Lung (tissue), 11 donors: ENCODE measurements at regions not wholly inside any gene's neighbourhood (a gene's known extent, or its start where the extent isn't known, plus 50 kb on each side); places are given as distances from the start of the nearest gene placed in this dataset.
A peak's percentile ranks its signal among the peaks of the same experiment; 100 is the strongest.
"Not testable (repeated sequence)": the region's sequence is repeated elsewhere in the genome, so short reads cannot be mapped to it uniquely, and the experiment has no call there.

Experiments
- ATAC-seq: fragments of 200-7000 bp; cut with Tn5 transposase; one replicate; pipeline ENCODE4 v1.9.1; 2020; ENCODE audit warnings: moderate number of reproducible peaks; ENCODE audit not compliant: insufficient read depth, low FRiP score
- DNase-seq, 3 donors: peaks; one replicate each; pipeline ENCODE4 v3.0.0-alpha.2; 2013 to 2017
- H3K27ac ChIP-seq, 2 donors: one replicate each; pipeline ENCODE4 v1.5.1; 2013; ENCODE audit warnings: mild to moderate bottlenecking in 2 of 2, moderate library complexity in 2 of 2, control low read depth in 1 of 2, inconsistent platforms in 1 of 2, low read depth in 1 of 2, low read length in 1 of 2
- H3K27me3 ChIP-seq, 3 donors: one replicate each; pipeline ENCODE4 v1.5.1; 2013; ENCODE audit warnings: low read length in 2 of 3; ENCODE audit not compliant: control insufficient read depth in 3 of 3, insufficient read depth in 3 of 3
- H3K36me3 ChIP-seq, 4 donors: one replicate each; pipeline ENCODE4 v1.5.1; 2013; ENCODE audit warnings: low read length in 4 of 4, mild to moderate bottlenecking in 1 of 4, moderate library complexity in 1 of 4; ENCODE audit not compliant: control insufficient read depth in 4 of 4, insufficient read depth in 4 of 4
- H3K4me1 ChIP-seq, 5 donors: one replicate each; pipeline ENCODE4 v1.5.1; 2013; ENCODE audit warnings: low read length in 5 of 5, mild to moderate bottlenecking in 2 of 5, moderate library complexity in 1 of 5; ENCODE audit not compliant: control insufficient read depth in 5 of 5, insufficient read depth in 5 of 5
- H3K4me3 ChIP-seq: one replicate; pipeline ENCODE4 v1.5.1; 2013; ENCODE audit warnings: mild to moderate bottlenecking, control low read depth, moderate library complexity
- H3K9ac ChIP-seq, 2 donors: one replicate each; pipeline ENCODE4 v1.5.1; 2013; ENCODE audit warnings: low read length in 2 of 2, control low read depth in 1 of 2; ENCODE audit not compliant: insufficient read depth in 1 of 2
- H3K9me3 ChIP-seq, 4 donors: one replicate each; pipeline ENCODE4 v1.5.1; 2013; ENCODE audit warnings: low read length in 3 of 4, mild to moderate bottlenecking in 1 of 4, moderate library complexity in 1 of 4; ENCODE audit not compliant: control insufficient read depth in 4 of 4, insufficient read depth in 3 of 4
- WGBS, 2 donors: extraction: QIAGEN DNeasy Blood & Tissue Kit; methylation state at CpG; one replicate each; pipeline ENCODE4 v1.1.7; 2013; 5-methylcytosine and 5-hydroxymethylcytosine counted together
- TF ChIP-seq, protein P1 (sequence below): IDR thresholded peaks from 2 replicates; pipeline ENCODE4 v1.5.1; 2012; ENCODE audit warnings: mild to moderate bottlenecking; ENCODE audit errors: control extremely low read depth, extremely low read depth
- donor health status: control.
- donor health status: control.
- donor health status: Bipolar disorder and iron deficiency.
- donor health status: healthy.
- donor health status: DM: yes; HTN: yes; CAD: no.

DNA sequence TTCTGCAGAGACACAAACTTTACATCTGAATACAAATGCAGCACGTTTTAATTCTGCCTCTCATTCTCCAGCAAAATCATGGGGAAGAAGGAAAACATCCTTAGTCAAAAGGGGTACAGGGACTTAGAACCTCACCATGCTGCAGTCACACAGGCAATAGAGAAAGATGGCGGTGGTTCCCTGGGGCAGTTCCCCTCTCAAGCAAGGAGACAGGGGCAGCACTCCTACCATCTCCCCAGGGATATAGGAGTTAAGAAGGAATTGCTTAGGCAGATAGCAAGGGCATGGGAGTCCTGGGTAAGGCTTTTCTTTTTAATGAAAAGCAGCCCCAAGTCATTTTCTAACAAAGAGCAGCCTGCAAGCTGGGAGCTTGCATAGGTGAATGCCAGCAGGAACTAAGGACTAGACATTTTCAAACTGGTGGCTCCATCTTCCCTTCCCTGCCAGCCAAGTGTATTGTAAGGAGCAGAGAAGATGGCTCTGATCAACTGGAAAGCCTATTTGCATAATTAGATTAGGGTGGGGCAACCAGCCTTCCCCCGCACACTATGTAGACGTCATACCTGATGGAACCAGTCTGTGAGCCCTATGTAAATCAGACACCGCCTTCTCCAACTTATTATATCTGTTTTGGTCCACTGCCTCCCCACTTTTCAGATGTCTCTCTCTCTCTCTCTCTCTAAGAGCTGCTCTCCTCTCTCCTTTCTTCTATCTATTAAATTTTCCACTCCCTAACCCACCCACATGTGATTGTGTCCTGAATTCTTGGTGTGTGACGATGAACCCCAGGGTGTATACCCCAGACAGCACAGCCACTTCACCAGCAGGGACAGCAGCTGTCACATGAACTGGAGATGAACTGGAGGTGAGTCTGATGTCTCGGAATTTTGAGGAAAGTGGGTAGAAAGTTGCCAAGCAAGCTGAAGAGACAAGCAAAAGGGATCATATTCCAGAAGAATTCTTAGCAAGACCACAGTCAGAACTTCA lies 514.5 kb downstream of the IRS2 start:
- no peaks in the 10 kb centered on the region for H3K9me3 ChIP-seq
- no peak for DNase-seq
- TF ChIP-seq, protein P1, sequence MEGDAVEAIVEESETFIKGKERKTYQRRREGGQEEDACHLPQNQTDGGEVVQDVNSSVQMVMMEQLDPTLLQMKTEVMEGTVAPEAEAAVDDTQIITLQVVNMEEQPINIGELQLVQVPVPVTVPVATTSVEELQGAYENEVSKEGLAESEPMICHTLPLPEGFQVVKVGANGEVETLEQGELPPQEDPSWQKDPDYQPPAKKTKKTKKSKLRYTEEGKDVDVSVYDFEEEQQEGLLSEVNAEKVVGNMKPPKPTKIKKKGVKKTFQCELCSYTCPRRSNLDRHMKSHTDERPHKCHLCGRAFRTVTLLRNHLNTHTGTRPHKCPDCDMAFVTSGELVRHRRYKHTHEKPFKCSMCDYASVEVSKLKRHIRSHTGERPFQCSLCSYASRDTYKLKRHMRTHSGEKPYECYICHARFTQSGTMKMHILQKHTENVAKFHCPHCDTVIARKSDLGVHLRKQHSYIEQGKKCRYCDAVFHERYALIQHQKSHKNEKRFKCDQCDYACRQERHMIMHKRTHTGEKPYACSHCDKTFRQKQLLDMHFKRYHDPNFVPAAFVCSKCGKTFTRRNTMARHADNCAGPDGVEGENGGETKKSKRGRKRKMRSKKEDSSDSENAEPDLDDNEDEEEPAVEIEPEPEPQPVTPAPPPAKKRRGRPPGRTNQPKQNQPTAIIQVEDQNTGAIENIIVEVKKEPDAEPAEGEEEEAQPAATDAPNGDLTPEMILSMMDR = no peak
- no peak overlapping the region for H3K9ac ChIP-seq
- 88 to 89% methylated on average over 7 of the region's 7 CpGs for whole genome bisulfite sequencing, 2 donors
- H3K27me3 ChIP-seq = no peaks in the 10 kb centered on the region
- peaks cover 0 to 10% (median 5%) of the 10 kb centered on the region in 5 donors for H3K4me1 ChIP-seq
- H3K4me3 ChIP-seq = no peak overlapping the region
- no peak for ATAC-seq
- H3K27ac ChIP-seq = no peak overlapping the region
- H3K36me3 ChIP-seq = no peaks in the 10 kb centered on the region

DNA sequence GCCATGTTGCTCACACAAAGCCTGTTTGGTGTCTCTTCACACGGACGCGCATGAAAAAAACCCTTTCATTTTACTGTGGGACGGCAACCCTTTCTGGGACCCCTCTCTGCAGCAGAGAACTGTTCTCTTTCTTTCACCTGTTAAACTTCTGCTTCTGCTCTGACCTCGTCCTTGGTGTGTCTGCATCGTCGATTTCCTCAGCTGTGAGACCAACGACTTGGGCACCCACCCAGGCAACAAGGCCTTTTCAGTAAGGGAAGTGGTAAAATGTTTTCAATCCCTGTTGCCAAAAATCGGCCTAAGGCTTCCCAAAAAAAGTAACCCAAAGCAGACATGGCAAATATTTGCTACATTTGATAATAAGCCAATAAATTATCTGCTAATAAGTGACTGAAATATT lies 515.3 kb downstream of the IRS2 start:
- Histone ChIP-seq H3K4me1 (peaks cover 0 to 10% (median 0%) of the 10 kb centered on the region in 5 donors), H3K27ac (no peak overlapping the region), H3K36me3 (no peaks in the 10 kb centered on the region), H3K4me3 (no peak overlapping the region), H3K27me3 (no peaks in the 10 kb centered on the region), H3K9me3 (no peaks in the 10 kb centered on the region), H3K9ac (no peak overlapping the region)
- 61 to 64% methylated on average over 9 of the region's 9 CpGs for WGBS, 2 donors
- TF ChIP-seq, protein P1 = no peak
- no peak for DNase-seq
- ATAC-seq = no peak

DNA sequence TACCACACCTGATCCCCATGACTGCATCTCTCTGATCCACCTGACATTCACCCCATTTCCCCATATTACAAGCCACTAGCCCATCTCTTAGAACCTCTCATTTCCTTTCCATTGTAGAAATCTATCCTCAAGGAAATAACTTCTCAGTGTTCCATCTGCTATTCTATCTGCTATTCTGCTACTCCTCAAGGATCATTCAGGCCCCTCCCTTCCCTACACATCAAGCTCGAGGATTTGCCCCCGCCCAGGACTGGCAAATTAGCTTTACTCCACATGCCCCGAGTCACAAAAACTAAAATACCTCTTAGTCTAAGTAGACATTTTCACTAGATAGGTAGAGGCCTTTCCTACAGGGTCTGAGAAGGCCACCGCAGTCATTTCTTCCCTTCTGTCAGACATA lies 517.0 kb downstream of the IRS2 start:
- not testable (repeated sequence) for H3K27me3 ChIP-seq, DNase-seq, H3K36me3 ChIP-seq, H3K9me3 ChIP-seq, H3K4me1 ChIP-seq, ATAC-seq, H3K9ac ChIP-seq, H3K4me3 ChIP-seq, H3K27ac ChIP-seq
- 68 to 84% methylated on average over 3 to 4 of the region's 4 CpGs for WGBS, 2 donors

DNA sequence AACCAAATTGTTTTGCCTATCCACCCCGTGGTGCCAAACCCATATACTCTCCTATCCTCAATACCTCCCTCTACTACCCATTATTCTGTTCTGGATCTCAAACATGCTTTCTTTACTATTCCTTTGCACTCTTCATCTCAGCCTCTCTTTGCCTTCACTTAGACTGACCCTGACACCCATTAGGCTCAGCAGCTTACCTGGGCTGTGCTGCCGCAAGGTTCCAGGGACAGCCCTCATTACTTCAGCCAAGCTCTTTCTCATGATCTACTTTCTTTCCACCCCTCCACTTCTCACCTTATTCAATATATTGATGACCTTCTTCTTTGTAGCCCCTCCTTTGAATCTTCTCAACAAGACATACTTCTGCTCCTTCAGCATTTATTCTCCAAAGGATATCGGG lies 517.9 kb downstream of the IRS2 start:
- ATAC-seq = not testable (repeated sequence)

DNA sequence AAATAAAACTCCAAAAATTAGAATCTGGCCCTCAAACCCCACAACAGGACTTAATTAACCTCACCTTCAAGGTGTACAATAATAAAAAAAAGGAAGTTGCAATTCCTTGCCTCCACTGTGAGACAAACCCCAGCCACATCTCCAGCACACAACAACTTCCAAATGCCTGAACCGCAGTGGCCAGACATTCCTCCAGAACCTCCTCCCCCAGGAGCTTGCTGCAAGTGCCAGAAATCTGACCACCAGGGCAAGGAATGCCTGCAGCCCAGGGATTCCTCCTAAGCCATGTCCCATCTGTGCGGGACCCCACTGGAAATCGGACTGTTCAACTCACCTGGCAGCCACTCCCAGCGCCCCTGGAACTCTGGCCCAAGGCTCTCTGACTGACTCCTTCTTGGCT lies 519.0 kb downstream of the IRS2 start:
- not testable (repeated sequence) for ATAC-seq, H3K36me3 ChIP-seq, H3K9me3 ChIP-seq, H3K27me3 ChIP-seq, DNase-seq, H3K9ac ChIP-seq, H3K4me1 ChIP-seq
- peak overlapping the region; percentile 35 for H3K4me3 ChIP-seq
- WGBS, 2 donors = 72 to 75% methylated on average over 4 of the region's 4 CpGs
- H3K27ac ChIP-seq = peak overlapping the region in 1 of 2 donors; percentile 17

More for the DNA sequence above, 517.9 kb downstream of the IRS2 start:
- not testable (repeated sequence) for H3K4me3 ChIP-seq, H3K9me3 ChIP-seq, H3K4me1 ChIP-seq, DNase-seq, H3K9ac ChIP-seq, H3K27ac ChIP-seq, H3K36me3 ChIP-seq, H3K27me3 ChIP-seq
- 77 to 100% methylated on average over 3 of the region's 3 CpGs for WGBS, 2 donors

DNA sequence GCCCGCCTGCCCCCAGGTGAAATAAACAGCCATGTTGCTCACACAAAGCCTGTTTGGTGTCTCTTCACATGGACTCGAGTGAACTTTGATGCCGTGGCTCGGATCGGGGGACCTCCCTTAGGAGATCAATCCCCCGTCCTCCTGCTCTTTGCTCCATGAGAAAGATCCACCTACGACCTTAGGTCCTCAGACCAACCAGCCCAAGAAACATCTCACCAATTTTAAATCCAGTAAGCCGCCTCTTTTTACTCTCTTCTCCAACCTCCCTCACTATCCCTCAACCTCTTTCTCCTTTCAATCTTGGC lies 521.0 kb downstream of the IRS2 start:
- H3K4me3 ChIP-seq, H3K9me3 ChIP-seq, H3K27me3 ChIP-seq, H3K36me3 ChIP-seq, ATAC-seq, H3K4me1 ChIP-seq, H3K27ac ChIP-seq, H3K9ac ChIP-seq, DNase-seq: not testable (repeated sequence)
- WGBS, 2 donors = 81 to 84% methylated on average over 8 of the region's 8 CpGs
